ENCODE measurements at regions not wholly inside any gene's neighbourhood (a gene's known extent, or its start where the extent isn't known, plus 50 kb on each side); places are given as distances from the start of the nearest gene placed in this dataset.

DNA sequence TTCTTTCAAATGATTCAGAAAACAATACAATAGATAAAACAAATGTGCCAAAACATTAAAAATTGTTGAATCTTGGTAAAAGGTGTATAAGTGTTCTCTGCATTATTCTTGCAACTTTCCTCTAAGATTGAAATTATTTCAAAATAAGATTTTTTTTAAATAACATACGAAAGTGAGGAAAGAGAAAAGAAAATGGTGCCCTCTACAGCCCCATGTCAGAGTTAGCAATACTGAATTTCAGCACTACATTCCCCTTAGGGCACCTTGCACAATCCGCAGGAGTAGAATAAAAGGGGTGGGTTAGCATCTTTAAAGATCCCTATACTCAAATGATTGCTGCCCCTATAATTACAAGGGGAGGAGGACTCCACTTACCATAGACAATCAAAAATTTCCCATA is 433.7 kb downstream of the BCL11A start:
- TF ChIP-seq CTCF (IDR thresholded peaks at IDR 0.05) (peak in 1 of 6 experiments; percentile 8), POLR2A (IDR thresholded peaks at IDR 0.05) (no peak)

Data from Peyer's patch (tissue), 4 donors.